HG02981 (cell line): ENCODE measurements at regions not wholly inside any gene's neighbourhood (a gene's known extent, or its start where the extent isn't known, plus 50 kb on each side); places are given as distances from the start of the nearest gene placed in this dataset.
"Not testable (repeated sequence)": the region's sequence is repeated elsewhere in the genome, so short reads cannot be mapped to it uniquely, and the experiment has no call there.

Experiments used
- ATAC-seq: cut with Tn5 transposase; IDR thresholded peaks from one replicate; pipeline ENCODE4 v1.9.1; 2021; ENCODE audit warnings: mild to moderate bottlenecking, moderate library complexity; ENCODE audit not compliant: unreplicated experiment

DNA sequence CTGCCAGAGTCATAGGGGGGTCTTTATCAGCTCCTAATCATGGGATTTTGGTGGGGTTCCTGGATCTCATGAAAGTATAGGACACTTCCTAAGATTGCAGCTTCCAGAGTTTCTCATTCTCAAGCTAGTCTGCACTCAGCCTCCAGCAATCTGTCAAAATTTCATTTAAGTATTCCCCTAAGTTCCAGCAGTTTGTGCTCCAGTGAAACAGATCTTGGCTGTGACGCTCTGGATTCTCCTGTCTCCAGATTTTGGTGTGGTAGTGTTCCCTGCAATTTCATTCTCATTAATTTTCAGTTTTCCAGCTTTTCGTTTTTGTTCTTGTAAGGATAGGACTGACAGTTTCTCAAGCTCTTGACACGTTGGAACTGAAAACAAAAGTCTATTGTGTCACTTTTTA is 908.9 kb upstream of the MIR17HG start:
- ATAC-seq = no peak

DNA sequence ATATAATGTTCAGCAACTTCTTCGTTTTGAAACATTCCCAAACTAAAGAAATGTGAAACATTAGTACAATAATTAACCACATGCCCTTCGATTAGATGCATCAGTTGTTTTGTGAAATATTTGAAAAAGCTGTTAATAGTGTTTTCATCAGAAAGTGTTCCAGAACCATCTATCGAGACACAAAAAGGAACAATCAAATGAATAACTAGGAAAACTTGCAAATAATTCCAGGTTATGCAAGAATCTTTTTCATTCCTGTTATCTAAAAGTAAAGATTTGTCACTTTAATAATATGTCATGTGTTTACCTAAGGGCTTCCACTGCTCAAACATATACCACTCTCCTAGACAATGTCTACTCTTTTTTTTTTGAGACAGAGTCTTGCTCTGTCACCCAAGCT is 904.2 kb upstream of the MIR17HG start:
- no peak for ATAC-seq

DNA sequence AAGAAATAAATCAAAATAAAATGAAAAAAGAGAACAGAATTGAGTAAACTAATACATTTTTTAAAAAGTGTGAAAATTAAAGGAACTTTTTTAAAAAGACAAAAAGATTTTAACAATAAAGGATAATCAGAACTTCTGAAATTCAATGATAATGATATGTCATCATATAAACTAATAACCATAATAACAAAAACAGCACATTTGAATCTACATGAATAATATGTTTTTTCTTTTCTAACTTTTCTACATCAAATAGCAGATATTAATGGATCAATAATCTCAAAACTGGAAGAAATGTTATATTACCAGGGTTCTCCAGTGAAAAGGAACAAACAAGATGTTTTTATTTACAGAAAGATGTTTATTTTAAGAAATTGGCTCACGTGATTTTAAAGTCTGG is 903.3 kb upstream of the MIR17HG start:
- no peak for ATAC-seq

DNA sequence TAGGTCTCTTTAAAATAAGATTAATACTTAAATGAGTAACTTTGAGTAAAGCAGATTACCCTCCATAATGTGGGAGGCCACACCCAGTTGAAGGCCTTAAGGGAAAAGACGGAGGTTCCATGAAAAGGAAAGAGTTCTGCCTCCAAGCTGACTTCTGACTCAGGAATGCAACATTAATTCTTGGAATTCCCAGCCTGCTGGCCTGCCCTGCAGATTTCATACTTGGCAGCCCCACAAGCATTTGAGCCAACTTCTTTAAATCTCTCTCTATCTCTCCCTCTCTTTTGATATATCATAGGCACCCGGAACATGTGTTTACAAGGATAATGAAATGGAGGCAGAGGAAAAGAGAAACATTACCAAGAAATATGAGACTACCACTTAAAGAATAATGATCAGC is 902.3 kb upstream of the MIR17HG start:
- ATAC-seq = no peak

DNA sequence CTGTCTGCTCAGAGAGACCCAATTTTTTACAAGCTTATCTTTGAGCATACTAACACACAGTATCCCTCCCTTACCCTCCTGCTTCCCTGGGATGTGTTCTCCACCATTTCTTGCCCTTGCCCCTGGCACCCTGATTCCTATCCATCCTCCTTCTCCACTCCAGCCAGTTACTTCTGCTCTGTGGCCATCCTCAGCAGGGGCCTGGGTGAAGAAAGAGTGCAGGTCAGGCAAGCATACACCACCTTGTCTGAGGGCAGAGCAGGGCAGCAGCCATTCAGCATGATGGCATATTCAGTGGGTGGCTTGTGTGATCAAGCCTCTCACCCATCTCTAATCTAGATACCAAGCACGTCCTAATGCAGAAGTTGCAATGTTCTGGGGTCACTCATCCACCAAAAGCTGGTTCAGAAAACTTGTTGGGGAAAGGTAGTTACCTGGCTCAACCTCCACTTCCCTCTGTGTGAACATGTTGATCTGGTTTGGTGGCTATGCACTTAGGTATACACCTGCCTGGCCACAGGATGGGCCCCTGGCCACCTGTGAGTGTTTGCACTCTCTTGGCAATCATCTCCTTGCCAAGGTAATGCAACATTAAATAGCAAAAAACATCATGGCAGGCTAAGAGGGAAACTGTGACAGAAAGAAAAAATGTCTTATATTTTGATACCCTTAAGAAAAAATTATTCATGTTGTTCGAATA is 900.3 kb upstream of the MIR17HG start:
- ATAC-seq = no peak

DNA sequence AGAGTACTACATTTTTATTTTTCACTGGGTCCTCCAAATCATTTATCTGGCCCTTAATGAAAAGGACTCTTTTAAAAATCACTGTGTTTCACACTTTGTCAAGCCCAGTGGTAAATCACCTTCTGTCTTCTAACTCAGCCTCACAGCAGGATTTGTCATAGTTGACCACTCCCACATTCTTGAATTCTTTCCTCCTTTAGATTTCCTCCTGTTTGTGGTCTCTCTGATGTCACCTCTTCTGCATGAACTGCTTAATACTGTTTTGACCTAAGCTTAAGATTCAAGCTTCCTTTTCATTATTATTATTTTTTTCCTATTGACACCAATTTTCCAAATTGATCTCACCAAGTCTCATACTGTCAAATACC is 899.8 kb upstream of the MIR17HG start:
- no peak for ATAC-seq

DNA sequence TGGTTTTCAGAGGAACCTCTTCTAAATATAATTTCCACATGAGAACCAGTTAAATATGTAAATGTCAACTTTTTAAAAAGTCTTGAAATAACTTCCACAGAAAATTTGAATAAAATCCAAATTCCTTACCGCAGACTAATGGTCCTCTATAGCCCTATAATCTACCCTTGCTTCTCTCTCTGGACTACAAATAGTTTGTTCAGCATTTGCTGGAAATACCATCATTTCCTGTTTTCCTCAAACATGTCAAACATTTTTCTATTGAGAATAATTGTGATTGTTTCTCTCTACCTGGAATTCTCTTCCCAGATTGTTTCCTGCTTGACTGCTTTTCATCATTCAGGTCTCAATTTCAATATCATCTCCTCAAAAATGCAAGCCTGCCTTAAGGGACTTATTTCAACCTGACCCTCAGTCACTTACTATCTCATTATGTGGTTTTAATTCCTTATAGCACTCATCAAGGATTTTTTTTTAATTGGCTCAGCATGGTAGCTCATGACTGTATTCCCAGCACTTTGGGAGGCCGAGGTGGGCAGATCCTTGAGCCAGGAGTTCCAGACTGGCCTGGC is 898.9 kb upstream of the MIR17HG start:
- ATAC-seq = no peak

DNA sequence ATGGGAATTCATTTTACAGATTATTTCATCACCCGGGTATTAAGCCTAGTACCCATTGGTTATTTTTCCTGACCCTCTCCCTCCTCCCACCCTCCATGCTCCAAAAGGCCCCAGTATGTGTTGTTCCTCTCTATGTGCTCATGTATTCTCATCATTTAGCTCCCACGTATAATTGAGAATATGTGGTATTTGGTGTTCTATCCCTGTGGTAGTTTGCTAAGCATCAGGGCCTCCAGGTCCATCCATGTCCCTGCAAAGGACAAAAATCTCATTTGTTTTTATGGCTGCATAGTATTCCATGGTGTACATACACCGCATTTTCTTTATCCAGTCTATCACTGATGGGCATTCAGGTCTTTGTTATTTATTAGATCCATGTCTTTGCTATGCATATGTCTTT is 894.1 kb upstream of the MIR17HG start:
- no peak for ATAC-seq

DNA sequence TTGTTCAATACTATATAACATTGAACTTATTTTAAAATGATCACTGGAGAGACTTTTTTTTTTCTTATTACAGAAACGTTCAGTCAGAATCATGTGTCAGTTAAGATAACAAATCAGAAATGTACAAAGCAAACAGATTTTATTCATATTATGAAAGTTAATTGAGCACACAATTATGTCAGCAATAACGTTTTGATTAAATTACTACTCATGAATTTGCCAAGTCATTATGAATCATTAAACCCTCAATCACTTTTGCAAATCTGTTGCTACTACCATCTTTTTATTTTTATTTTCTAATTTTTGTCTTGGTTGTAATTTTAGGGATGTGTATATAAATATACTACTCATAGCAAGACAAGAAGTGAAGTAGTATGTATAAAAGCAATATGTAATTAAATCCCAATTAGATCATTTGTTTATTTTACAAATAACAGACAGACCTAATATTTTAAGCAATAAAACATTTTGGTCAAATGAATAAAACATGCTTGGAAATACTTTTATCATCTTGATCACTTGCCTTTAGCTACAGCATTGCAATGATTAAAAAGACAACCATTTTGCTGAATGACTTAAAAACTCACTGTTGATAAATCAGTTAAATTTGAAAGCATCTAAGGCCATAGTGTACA is 893.4 kb upstream of the MIR17HG start:
- no peak for ATAC-seq

DNA sequence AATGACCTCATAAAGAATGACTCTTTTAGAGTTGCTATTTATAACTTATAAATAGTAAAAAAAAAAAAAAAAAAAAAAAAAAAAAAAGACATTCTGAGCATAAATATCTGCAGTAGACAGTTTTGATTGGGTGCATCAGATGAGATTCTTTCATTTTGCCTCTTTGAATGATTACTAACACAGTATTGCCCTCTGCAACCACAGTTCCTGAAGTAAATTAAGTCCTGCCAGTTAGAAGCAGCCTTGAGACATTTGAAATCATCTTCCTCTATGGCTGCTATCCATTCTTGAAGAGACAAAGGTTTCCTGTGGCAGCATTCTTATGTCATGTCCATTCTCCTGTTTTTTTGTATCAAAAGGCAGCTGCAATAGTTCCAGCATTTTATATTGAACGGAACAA is 892.4 kb upstream of the MIR17HG start:
- no peak for ATAC-seq

DNA sequence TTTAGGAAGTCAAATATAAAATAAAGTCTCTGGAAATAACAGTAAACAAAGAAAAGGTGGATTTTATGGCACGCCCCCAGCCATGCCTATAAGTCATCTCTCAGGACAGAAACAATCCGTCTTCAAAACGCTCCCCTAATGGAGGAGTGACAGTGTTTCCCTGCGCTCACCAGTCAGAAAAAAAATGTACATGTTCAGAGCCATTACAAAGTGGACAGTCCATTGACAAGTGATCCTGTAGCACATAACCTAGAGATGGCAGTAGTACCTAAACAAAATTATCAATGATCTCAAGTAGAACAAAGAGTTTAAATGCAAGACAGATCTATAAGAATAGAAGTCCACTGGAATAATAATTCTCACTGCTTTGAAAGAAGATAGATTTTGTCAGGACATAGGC is 891.7 kb upstream of the MIR17HG start:
- ATAC-seq = no peak

DNA sequence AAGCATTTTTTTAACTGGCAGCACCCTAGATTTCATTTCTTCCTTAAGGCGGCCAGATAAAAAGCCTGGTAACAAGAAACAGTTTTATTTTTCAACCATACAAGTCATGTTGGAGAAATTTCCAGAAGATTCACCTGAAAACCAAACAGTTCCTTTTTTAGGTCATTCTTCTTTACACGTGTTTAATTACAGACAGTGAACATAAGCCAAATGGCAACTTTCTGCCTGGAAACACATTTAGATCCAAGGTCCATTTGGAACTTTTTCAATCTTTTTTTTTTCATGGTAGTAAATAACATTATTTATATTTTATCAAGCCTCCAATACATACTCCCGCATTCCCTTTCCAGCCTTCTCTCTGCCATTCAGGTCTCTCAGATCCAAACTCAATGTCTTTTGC is 886.1 kb upstream of the MIR17HG start:
- ATAC-seq = no peak

DNA sequence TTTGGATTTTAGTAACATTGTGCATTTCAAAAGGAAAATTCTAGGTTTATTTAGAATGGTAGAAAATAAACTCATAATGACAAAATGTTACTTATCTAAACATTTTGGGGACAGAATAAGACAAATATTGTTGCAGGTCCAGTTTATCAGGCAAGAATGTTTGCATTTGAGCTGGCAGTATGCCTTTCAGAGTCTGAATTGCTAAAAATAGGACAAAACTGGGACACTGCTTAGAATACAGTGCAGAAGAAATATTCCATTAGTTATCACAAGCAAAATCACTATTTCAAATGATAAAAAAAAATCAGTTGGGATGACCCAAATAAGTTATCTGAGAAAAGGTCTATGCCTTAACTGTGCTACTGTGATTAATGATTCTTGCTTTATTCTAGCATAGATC is 870.3 kb upstream of the MIR17HG start:
- no peak for ATAC-seq

DNA sequence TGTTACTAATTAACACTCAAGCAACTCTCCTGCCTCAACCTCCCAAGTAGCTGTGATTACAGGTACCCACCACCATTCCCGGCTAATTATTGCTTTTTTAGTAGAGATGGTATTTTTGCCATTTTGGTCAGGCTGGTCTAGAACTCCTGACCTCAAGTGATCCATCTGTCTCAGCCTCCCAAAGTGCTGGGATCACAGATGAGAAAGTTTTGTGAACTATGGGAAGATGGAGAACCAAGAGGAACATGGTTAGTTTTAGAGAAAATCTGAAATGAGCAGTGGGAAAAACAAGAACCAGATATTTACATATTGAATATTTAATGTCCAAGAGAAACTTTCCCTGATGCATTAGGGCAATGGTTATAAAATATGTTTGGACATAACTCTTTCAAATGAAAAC is 863.6 kb upstream of the MIR17HG start:
- ATAC-seq = no peak

DNA sequence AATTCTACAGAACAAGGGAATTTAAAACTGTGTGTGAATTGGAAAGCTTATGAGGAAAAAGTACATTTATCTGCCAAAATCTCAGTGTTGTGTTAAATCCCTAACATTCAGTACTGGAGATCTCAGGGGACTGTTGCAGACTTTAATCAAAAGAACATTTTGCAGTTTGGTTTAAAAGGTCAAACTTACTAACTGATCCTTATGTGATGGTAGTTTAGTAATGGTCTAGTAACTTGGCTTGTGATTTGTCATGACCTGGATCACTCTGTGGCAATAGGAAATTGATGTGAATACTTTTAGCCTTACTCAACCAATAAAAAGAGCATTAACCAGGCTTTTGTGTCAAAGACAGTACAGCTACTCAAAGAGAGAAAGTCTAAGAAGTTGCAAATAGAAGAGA is 862.1 kb upstream of the MIR17HG start:
- ATAC-seq = no peak

DNA sequence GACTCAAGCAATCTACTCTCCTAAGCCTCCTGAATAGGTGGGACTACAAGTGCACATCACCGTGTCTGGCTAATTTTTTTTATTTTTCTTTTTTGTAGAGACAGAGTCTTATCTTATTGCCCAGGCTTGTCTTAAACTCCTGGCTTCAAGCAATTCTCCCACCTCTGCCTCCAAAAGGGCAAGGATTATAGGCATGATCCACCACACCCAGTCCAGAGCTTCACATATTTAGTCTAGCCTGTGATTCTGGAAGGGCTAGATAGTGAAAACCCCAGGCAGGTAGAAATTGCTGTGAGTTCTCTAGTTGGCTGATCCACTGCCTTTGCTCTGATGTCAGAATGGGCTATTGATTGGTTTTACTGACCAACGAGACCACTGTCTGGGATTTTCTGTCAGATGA is 854.6 kb upstream of the MIR17HG start:
- no peak for ATAC-seq

DNA sequence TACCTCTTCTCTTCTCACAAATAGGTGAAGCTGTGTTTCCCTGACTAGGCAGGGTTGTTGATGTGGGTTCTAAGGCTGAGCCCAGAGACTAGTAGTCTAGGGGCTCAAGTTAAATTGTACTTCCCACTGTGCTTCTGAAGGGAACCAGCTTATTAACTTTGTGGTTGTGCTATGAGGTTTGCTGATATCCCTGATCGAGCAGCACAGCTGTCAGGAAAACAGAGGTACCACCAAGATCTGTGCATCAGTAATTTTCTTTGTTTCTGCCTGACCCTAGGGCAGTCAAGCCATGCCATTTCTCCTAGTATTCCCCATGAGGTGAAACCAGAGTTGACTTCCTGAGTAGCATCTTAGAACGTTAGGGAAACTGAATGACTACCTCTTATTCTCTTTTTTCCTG is 853.8 kb upstream of the MIR17HG start:
- no peak for ATAC-seq

DNA sequence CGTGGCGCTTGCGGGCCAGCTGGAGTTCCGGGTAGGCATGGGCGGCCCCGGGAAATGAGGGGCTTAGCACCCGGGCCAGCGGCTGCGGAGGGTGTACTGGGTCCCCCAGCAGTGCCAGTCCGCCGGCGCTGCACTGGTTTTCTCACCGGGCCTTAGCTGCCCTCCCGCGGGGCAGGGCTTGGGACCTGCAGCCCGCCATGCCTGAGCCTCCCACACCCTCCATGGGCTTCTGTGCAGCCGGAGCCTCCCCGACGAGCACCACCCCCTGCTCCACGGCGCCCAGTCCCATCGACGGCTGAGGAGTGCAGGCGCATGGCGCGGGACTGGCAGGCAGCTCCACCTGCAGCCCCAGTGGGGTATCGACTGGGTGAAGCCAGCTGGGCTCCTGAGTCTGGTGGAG is 852.6 kb upstream of the MIR17HG start:
- not testable (repeated sequence) for ATAC-seq

DNA sequence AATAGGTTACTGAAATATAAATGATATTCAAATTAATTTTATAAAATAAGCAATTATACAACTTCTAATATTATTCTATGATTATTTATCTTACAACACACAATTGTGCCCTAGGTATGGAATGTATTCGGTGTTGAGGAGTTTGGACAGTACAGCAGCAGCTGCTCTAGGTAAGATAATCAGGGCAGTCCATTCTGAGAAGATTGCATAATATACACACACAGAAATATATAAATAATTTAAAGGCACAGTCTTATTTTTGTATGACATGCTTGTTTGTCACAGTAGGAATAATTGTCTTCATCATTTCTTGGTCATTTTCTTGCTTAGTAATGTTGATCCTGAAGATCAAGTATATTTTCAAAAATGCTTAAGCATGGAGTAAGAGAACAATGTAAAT is 849.4 kb upstream of the MIR17HG start:
- no peak for ATAC-seq

DNA sequence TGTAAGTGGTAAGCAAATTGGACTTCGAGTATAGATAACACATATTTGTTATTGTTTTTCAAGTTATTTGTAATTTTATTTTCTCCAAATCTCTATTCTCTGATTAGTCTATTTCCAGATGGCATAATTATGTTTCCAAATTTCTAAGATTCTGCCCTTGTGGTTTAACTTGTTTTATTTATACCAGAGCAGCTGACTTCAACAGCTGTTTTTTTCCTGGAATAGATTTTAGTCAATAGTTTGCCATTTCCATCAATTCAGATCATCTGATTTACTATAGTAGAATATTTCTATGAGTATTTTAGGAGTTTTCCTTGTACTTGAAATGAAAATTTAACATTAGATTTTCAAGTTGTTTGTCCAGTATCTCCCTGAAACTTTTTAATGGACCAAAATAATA is 848.7 kb upstream of the MIR17HG start:
- no peak for ATAC-seq

DNA sequence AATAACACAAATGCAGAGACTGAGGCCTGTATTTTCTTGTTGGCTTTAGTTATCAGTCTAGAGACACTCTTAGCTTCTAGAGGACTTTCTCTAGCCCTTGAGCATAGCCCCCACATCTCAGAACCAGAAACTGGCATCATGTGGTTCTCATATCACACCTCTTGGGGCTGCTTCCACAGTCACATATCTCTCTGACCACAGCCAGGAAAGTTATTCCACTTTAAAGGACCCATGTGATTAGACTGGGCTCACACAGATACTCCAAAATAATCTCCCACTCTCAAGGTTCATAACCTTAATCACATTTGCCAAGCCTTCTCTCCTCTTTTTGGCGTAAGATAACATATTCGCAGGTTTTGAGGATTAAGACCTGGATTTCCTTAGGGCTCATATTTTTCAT is 846.9 kb upstream of the MIR17HG start:
- no peak for ATAC-seq

DNA sequence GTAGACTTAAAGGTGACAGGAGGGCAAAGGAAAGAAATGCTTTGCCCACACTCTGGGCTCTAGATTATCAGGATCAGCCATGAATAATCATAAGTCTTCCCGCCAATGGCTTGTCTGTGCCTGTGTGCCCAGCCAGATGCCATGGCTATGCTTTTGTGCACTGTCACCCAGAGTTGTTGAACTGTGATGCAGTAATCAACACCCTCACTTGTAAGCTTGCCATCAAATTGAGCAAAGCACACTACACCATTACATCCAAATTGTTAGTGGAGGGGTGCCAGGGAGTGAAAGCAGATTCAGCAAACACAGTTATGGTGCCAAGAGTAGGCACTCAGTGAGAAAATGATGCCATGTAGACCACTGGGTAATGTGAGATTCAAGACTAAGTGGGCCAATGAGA is 845.3 kb upstream of the MIR17HG start:
- ATAC-seq = no peak

DNA sequence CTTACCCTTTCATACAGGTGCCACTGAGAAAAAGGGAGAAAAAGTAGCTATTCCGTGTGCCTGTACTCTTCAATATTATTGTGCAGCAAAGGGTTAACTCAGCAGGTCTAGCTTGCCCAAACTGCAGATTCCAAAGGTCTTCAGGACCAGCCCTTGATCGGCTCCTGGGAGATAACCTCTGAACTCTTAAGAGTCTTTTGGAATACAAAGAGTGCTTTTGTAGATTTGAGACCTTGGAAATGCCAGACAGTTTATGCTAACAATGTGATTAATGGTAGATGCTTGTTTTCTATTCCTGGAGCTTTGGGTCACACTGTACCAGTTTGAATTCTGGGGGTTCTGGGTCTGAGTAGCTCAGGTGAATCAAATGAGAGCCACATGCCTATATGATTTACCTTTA is 844.7 kb upstream of the MIR17HG start:
- ATAC-seq = no peak
